ENCODE measurements at regions not wholly inside any gene's neighbourhood (a gene's known extent, or its start where the extent isn't known, plus 50 kb on each side); places are given as distances from the start of the nearest gene placed in this dataset.

DNA sequence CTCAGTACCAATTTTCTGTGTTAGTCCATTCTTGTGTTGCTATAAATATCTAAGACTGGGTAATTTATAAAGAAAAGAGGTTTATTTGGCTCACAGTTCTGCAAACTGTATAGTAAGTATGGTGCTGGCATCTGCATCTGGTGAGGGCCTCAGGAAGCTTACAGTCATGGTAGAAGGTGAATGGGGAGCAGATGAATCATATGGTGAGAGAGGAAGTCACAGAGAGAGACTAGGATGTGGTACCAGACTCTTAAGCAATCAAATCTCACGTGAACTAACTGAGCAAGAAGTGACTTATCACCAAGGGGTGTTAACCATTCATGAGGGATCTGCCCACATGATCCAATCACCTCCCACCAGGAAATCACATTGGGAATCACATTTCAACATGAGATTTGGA lies 60.8 kb upstream of the ZBED5 start:
- no peaks in the 10 kb centered on the region for H4K20me1 ChIP-seq (ENCODE audit: insufficient read depth)
- no peak overlapping the region for H2AFZ ChIP-seq (ENCODE audit: low read depth, low read length, poor library complexity, severe bottlenecking)
- no peak overlapping the region for H3K4me2 ChIP-seq (ENCODE audit: low read length)
- no peaks in the 10 kb centered on the region for H3K27me3 ChIP-seq (ENCODE audit: insufficient read depth, low read length)
- no peaks in the 10 kb centered on the region for H3K9me2 ChIP-seq (ENCODE audit: insufficient read depth)
- no peaks in the 10 kb centered on the region; a peak in 1 of 4 replicates for H3K36me3 ChIP-seq (ENCODE audit: control insufficient read depth in 1 of 2, insufficient read depth in 2 of 2, low read length in 2 of 2)
- H3K79me2 ChIP-seq (ENCODE audit: insufficient read depth, low read length), result no peaks in the 10 kb centered on the region
- DNase-seq (ENCODE audit: low read depth, low spot score) (no peak), ATAC-seq (no peak)
- intact Hi-C loops (cut with micrococcal nuclease), result no loop called here
- no TSS peak for BruUV-seq (replicated peaks)
- peaks cover 5 to 7% of the 10 kb centered on the region in 2 experiments; a peak in 2 of 4 replicates for H3K9me3 ChIP-seq (ENCODE audit: control insufficient read depth in 1 of 2, insufficient read depth in 1 of 2, low read depth in 1 of 2, low read length in 2 of 2)
- H3K4me1 ChIP-seq (ENCODE audit: control insufficient read depth in 1 of 2, insufficient read depth in 2 of 2, low read length in 2 of 2), result no peaks in the 10 kb centered on the region
- CTCF ChIA-PET, result no interaction called here
- TF ChIP-seq POLR2A (IDR thresholded peaks at IDR 0.05; ENCODE audit: borderline replicate concordance, extremely low read depth, insufficient read depth, insufficient read length) (no peak), SP1 (IDR thresholded peaks at IDR 0.05; ENCODE audit: low read depth) (no peak), YY1 (IDR thresholded peaks at IDR 0.05; ENCODE audit: extremely low read depth, insufficient replicate concordance, low read depth, low read length) (no peak), CTCF (IDR thresholded peaks at IDR 0.05 in 2 of 3, conservative IDR thresholded peaks at IDR 0.05 in 1 of 3; ENCODE audit: borderline replicate concordance in 1 of 3, insufficient read depth in 1 of 3, low read depth in 2 of 3, low read length in 2 of 3) (no peak), POLR2AphosphoS5 (IDR thresholded peaks at IDR 0.05; ENCODE audit: low read depth, low read length) (no peak), SIN3A (IDR thresholded peaks at IDR 0.05; ENCODE audit: low read depth) (no peak), FOSL1 (IDR thresholded peaks at IDR 0.05; ENCODE audit: low read depth) (no peak), CEBPB (IDR thresholded peaks at IDR 0.05; ENCODE audit: low read depth) (no peak), ZFX (IDR thresholded peaks at IDR 0.05) (no peak), TCF7L2 (IDR thresholded peaks at IDR 0.05; ENCODE audit: borderline replicate concordance, extremely low read depth, insufficient read depth, insufficient read length) (no peak), ELF1 (IDR thresholded peaks at IDR 0.05; ENCODE audit: borderline replicate concordance, low read depth) (no peak), EZH2 (IDR thresholded peaks at IDR 0.05) (no peak), SRF (IDR thresholded peaks at IDR 0.05; ENCODE audit: low read depth) (no peak), ZBTB33 (IDR thresholded peaks at IDR 0.05; ENCODE audit: extremely low read depth, insufficient replicate concordance, low read length) (no peak), EGR1 (IDR thresholded peaks at IDR 0.05; ENCODE audit: low read depth) (no peak), JUND (IDR thresholded peaks at IDR 0.05) (no peak), MAX (IDR thresholded peaks at IDR 0.05) (no peak)
- no peak overlapping the region for H3K9ac ChIP-seq (ENCODE audit: low read length)
- H3K4me3 ChIP-seq (replicated peaks in 1 of 2; ENCODE audit: low read depth in 1 of 2, low read length in 2 of 2), result no peak overlapping the region
- no peak overlapping the region for H3K27ac ChIP-seq (ENCODE audit: low read depth, low read length)
- RAD21 ChIA-PET (ENCODE audit: low non-redundant PET in 1 of 2, low total read pairs in 2 of 2, uncharacterized antibody in 2 of 2, unreplicated experiment in 2 of 2), result no interaction called here
- POLR2A ChIA-PET, result no interaction called here

Measured in HCT116 (cell line).